Activated naive CD4-positive, alpha-beta T cell treated with anti-CD3 and anti-CD28 coated beads, Interleukin-2, amount 10 ng/mL, durations not matched to agents 7 days and 5 days (primary cell): ENCODE measurements at regions not wholly inside any gene's neighbourhood (a gene's known extent, or its start where the extent isn't known, plus 50 kb on each side); places are given as distances from the start of the nearest gene placed in this dataset.

Experiments used
- CTCF ChIA-PET: fragments of 350-600 bp; sonication (Branson Sonifier 250); formaldehyde crosslinking; loops from one replicate; lab custom pipeline; 2021; ENCODE audit warnings: antibody characterized with exemption; lab: Charles Lee
- DNase-seq: peaks from one replicate; pipeline ENCODE4 v3.0.0-alpha.2; 2020
- H3K27ac Mint-ChIP-seq: one replicate; pipeline ENCODE4 v1.8.0; 2021; ENCODE audit warnings: mild to moderate bottlenecking, moderate library complexity, mixed read lengths
- H3K27me3 Mint-ChIP-seq: one replicate; pipeline ENCODE4 v1.8.0; 2021; ENCODE audit warnings: mild to moderate bottlenecking, mixed read lengths
- H3K36me3 Mint-ChIP-seq: one replicate; pipeline ENCODE4 v1.8.0; 2021; ENCODE audit warnings: mixed read lengths
- H3K4me1 Mint-ChIP-seq: one replicate; pipeline ENCODE4 v1.8.0; 2021; ENCODE audit warnings: mixed read lengths
- H3K4me3 Mint-ChIP-seq: one replicate; pipeline ENCODE4 v1.8.0; 2021; ENCODE audit warnings: mild to moderate bottlenecking, moderate library complexity, mixed read lengths
- H3K9me3 Mint-ChIP-seq: one replicate; pipeline ENCODE4 v1.8.0; 2021; ENCODE audit warnings: mixed read lengths

GRCh38 chr13:97134364-97135095 is 87.6 kb upstream of the MBNL2 start:
- Mint-ChIP-seq H3K9me3 (no peaks in the 10 kb centered on the region), H3K27me3 (no peaks in the 10 kb centered on the region), H3K36me3 (no peaks in the 10 kb centered on the region), H3K4me3 (no peak overlapping the region), H3K4me1 (no peaks in the 10 kb centered on the region), H3K27ac (no peak overlapping the region)
- CTCF ChIA-PET = no interaction called here
- no peak for DNase-seq

DNA sequence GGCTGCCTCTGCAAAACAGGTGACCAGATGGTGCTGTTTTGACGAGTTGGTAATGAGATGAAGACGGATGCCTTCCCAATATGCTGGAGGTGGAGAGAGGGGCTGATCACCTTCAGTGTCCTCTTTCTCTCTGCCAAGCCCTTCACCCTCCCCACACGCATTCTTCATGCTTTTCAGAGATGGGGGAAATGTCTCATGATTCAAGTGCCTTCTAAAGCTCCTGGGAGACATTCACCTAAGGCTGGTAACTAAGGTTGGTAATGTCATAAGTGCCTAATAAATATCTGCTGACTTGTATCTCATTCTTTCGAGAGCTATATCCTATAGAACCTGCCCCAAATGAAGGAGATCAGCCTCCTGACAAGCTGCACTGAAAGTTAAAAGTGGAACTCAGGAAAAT is 86.2 kb upstream of the MBNL2 start:
- DNase-seq = no peak
- no peak overlapping the region for H3K4me3 Mint-ChIP-seq
- no peaks in the 10 kb centered on the region for H3K9me3 Mint-ChIP-seq
- H3K36me3 Mint-ChIP-seq = no peaks in the 10 kb centered on the region
- H3K4me1 Mint-ChIP-seq = no peaks in the 10 kb centered on the region
- no peak overlapping the region for H3K27ac Mint-ChIP-seq
- CTCF ChIA-PET = interaction anchor here (2.0 kb wide), 1 partner anchor 24 kb away, joined by 7 read pairs; no protein-coding TSS in a partner anchor
- no peaks in the 10 kb centered on the region for H3K27me3 Mint-ChIP-seq

DNA sequence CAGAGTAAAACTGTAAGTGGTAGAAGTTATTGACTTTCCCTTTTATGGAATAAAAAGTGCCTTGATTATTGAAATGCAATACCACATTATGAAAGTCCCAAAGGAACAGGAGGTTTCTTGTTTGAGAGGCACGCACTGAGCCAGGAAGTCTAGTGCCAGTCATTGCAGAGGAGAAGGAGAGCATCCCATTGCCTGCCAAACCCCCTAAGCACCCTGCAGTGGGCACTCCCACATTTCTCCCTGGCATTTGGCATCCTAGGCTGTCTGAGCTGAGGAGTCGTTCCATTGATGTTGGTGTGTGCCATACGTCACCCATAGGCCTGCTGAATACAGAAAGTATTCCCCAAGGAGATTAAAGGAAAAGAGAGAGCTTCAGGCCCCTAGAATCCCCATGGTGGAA is 85.7 kb upstream of the MBNL2 start:
- Mint-ChIP-seq H3K36me3 (no peaks in the 10 kb centered on the region), H3K4me3 (no peak overlapping the region), H3K27ac (no peak overlapping the region), H3K9me3 (no peaks in the 10 kb centered on the region), H3K27me3 (no peaks in the 10 kb centered on the region), H3K4me1 (no peaks in the 10 kb centered on the region)
- DNase-seq = no peak
- CTCF ChIA-PET = interaction anchor here (2.0 kb wide), 1 partner anchor 25 kb away, joined by 7 read pairs; no protein-coding TSS in a partner anchor

- Mint-ChIP-seq H3K36me3 (no peaks in the 10 kb centered on the region), H3K4me3 (no peak overlapping the region), H3K9me3 (no peaks in the 10 kb centered on the region), H3K4me1 (no peaks in the 10 kb centered on the region), H3K27ac (no peak overlapping the region), H3K27me3 (peaks cover 8% of the 10 kb centered on the region)
- no peak for DNase-seq
- CTCF ChIA-PET = no interaction called here
Measured at GRCh38 chr13:97139691-97140090, 82.4 kb upstream of the MBNL2 start.

DNA sequence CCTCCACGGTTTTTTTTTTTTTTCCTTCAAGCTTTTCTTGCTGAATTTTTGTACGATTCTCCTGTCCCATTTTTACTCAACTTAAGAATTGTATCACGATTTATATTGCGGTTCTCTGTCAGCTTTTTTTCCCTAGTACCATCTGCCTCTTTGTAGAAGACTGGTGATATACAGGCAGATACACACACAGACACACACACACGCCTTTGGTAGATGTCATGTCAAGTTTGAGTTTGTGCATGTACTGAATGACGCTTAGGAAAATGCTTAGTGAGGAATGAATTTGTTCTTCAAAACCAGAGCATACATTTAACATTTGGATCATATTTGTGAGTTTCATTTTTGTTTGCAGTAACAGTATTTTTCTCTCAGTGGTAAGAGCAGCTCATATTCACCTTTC is 82.0 kb upstream of the MBNL2 start:
- no peak overlapping the region for H3K4me3 Mint-ChIP-seq
- CTCF ChIA-PET = no interaction called here

GRCh38 chr13:97140611-97141010 is 81.5 kb upstream of the MBNL2 start:
- no peaks in the 10 kb centered on the region for H3K4me1 Mint-ChIP-seq
- DNase-seq = no peak
- no peak overlapping the region for H3K27ac Mint-ChIP-seq
- no peak overlapping the region for H3K4me3 Mint-ChIP-seq
- H3K36me3 Mint-ChIP-seq = no peaks in the 10 kb centered on the region
- peaks cover 8% of the 10 kb centered on the region for H3K27me3 Mint-ChIP-seq
- CTCF ChIA-PET = no interaction called here
- no peaks in the 10 kb centered on the region for H3K9me3 Mint-ChIP-seq

More for the DNA sequence above, 82.0 kb upstream of the MBNL2 start:
- Mint-ChIP-seq H3K4me1 (no peaks in the 10 kb centered on the region), H3K27ac (no peak overlapping the region), H3K36me3 (no peaks in the 10 kb centered on the region), H3K9me3 (no peaks in the 10 kb centered on the region), H3K27me3 (peaks cover 8% of the 10 kb centered on the region)
- no peak for DNase-seq

DNA sequence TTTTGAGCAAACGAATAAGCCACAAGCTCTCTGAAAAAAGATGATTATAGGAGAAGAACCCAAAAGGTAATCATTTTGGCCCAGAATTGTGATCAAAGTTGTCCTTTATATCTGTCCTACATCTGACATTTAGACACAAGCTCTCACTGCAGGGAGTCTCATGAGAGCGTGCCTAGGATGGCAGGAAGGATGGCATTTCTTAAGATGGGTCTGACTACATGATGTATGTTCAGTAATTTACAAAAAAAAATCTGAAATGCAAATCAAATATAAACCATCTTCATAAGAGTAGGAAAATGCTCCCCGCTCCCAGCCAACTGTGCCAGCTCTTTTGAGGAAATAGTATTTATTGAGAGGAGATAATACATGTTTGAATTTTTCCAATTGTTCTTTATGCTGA is 81.0 kb upstream of the MBNL2 start:
- DNase-seq = no peak
- CTCF ChIA-PET = interaction anchor here (0.5 to 1.2 kb wide), 2 partner anchors 11 to 715 kb away, joined by 3 to 4 read pairs; no protein-coding TSS in a partner anchor
- peaks cover 8% of the 10 kb centered on the region for H3K27me3 Mint-ChIP-seq
- H3K4me3 Mint-ChIP-seq = no peak overlapping the region
- no peak overlapping the region for H3K27ac Mint-ChIP-seq
- no peaks in the 10 kb centered on the region for H3K9me3 Mint-ChIP-seq
- H3K36me3 Mint-ChIP-seq = no peaks in the 10 kb centered on the region
- H3K4me1 Mint-ChIP-seq = no peaks in the 10 kb centered on the region

- Mint-ChIP-seq H3K27me3 (peaks cover 13% of the 10 kb centered on the region), H3K4me1 (no peaks in the 10 kb centered on the region), H3K36me3 (no peaks in the 10 kb centered on the region), H3K27ac (no peak overlapping the region), H3K9me3 (no peaks in the 10 kb centered on the region), H3K4me3 (no peak overlapping the region)
- no peak for DNase-seq
- CTCF ChIA-PET = interaction anchor here (0.5 to 1.2 kb wide), 2 partner anchors 11 to 714 kb away, joined by 3 to 4 read pairs; no protein-coding TSS in a partner anchor
Measured at GRCh38 chr13:97141564-97142005, 80.5 kb upstream of the MBNL2 start.

- H3K36me3 Mint-ChIP-seq = no peaks in the 10 kb centered on the region
- DNase-seq = no peak
- H3K27ac Mint-ChIP-seq = no peak overlapping the region
- no peak overlapping the region for H3K4me3 Mint-ChIP-seq
- CTCF ChIA-PET = interaction anchor here (0.8 to 1.1 kb wide), 2 partner anchors 33 to 216 kb away, joined by 3 read pairs; no protein-coding TSS in a partner anchor
- peaks cover 16% of the 10 kb centered on the region for H3K27me3 Mint-ChIP-seq
- H3K9me3 Mint-ChIP-seq = no peaks in the 10 kb centered on the region
- H3K4me1 Mint-ChIP-seq = no peaks in the 10 kb centered on the region
Measured at GRCh38 chr13:97142452-97142851, 79.7 kb upstream of the MBNL2 start.

DNA sequence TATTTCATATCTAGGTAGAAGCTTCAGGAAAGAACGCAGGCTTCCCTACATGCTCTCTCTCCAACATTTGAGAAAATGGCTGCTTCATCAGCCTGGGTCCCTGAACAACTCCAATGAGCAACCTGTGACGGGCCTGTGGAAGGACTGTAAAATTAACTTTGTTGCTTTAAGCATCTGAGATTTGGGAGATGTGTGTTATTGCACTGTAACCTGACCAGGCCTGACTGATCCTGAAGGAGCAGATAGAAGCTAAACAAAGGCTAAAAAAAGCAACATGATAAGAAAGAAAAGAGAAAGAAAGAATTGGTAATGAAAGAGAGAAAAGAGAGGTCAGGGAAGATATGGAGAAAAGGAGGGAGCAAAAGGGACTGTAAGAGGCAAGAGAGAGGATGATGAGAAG is 77.1 kb upstream of the MBNL2 start:
- Mint-ChIP-seq H3K9me3 (no peaks in the 10 kb centered on the region), H3K27me3 (peaks cover 16% of the 10 kb centered on the region), H3K4me1 (no peaks in the 10 kb centered on the region), H3K27ac (no peak overlapping the region), H3K4me3 (no peak overlapping the region), H3K36me3 (no peaks in the 10 kb centered on the region)
- DNase-seq = no peak
- CTCF ChIA-PET = interaction anchor here (0.7 kb wide), 1 partner anchor 134 kb away, joined by 3 read pairs; no protein-coding TSS in a partner anchor

DNA sequence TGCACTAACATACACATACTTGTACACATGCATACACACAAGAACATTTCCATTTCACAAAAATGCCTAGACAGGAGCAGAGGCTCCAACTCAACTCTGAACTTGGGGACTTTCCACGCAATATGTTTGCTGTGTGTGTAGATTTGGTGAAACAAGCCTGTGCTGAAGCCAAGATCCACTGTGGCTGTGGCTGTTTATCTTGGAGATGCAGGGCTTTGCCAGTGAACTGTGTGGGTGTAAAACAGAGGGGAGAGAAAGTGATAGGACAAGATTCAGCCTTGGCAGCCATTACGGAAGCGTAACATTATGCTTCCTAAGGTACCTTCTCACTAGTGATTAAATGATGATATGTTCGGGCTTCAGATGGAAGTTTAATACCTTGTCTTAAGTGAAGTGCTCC is 73.2 kb upstream of the MBNL2 start:
- CTCF ChIA-PET = no interaction called here
- Mint-ChIP-seq H3K4me1 (no peaks in the 10 kb centered on the region), H3K27ac (no peak overlapping the region), H3K4me3 (no peak overlapping the region), H3K9me3 (no peaks in the 10 kb centered on the region), H3K36me3 (no peaks in the 10 kb centered on the region), H3K27me3 (peaks cover 7% of the 10 kb centered on the region)
- DNase-seq = no peak

GRCh38 chr13:97160421-97160820 is 61.7 kb upstream of the MBNL2 start:
- CTCF ChIA-PET = no interaction called here
- Mint-ChIP-seq H3K27ac (no peak overlapping the region), H3K4me3 (no peak overlapping the region), H3K4me1 (no peaks in the 10 kb centered on the region), H3K9me3 (no peaks in the 10 kb centered on the region), H3K27me3 (no peaks in the 10 kb centered on the region), H3K36me3 (peaks cover 1% of the 10 kb centered on the region)
- no peak for DNase-seq

DNA sequence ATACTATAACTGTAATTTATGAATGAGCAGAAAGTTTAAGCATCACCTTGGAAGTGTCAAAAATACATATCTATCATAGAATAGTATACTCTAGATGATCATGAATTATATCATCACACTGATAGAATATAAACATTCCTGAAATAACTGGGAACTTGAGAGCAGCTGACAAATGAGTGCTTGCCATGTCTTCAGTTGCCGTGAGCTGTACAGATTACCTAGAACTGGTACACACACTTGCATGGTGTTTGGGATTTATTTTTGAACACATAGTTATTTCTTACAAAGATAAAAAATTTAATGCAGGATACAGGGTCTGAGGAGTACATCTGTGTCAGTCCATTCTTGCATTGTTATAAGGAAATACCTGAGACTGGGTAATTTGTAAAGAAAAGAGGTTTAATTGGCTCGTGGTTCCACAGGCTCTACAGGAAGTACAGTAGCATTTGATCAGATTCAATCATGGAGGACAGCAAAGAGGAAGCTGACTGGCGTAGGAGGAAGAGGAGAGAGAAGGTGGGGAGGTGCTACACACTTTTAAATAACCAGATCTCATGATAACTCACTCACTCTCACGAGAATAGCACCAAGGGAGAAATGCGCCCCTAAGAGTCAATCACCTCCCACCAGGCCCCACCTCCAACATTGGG is 60.4 kb upstream of the MBNL2 start:
- CTCF ChIA-PET = no interaction called here
- Mint-ChIP-seq H3K36me3 (peaks cover 1% of the 10 kb centered on the region), H3K9me3 (no peaks in the 10 kb centered on the region)

GRCh38 chr13:97165502-97166425 is 56.4 kb upstream of the MBNL2 start:
- CTCF ChIA-PET = no interaction called here
- H3K4me3 Mint-ChIP-seq = no peak overlapping the region

More for the DNA sequence above, 60.4 kb upstream of the MBNL2 start:
- Mint-ChIP-seq H3K27me3 (no peaks in the 10 kb centered on the region), H3K4me3 (no peak overlapping the region), H3K4me1 (no peaks in the 10 kb centered on the region), H3K27ac (no peak overlapping the region)
- no peak for DNase-seq

More at GRCh38 chr13:97165502-97166425, 56.4 kb upstream of the MBNL2 start:
- Mint-ChIP-seq H3K36me3 (no peaks in the 10 kb centered on the region), H3K27ac (no peak overlapping the region), H3K27me3 (no peaks in the 10 kb centered on the region), H3K4me1 (no peaks in the 10 kb centered on the region), H3K9me3 (no peaks in the 10 kb centered on the region)
- DNase-seq = no peak
